PC-3 (cell line): ENCODE measurements at regions not wholly inside any gene's neighbourhood (a gene's known extent, or its start where the extent isn't known, plus 50 kb on each side); places are given as distances from the start of the nearest gene placed in this dataset.
A peak's percentile ranks its signal among the peaks of the same experiment; 100 is the strongest.

Source experiments
- ATAC-seq: fragments of 200-7000 bp; cut with Tn5 transposase; 2 replicates; pipeline ENCODE4 v1.9.1; 2020; ENCODE audit warnings: mild to moderate bottlenecking, moderate library complexity
- BruUV-seq: library from RNA; stranded (reverse); fragments of 400-500 nt; replicated peaks from 2 replicates; lab custom pipeline; 2021; lab: Mats Ljungman, UMichigan
- CTCF ChIA-PET: fragments of 300-600 bp; sonication (Branson Sonifier 250); formaldehyde crosslinking; loops from one replicate; lab custom pipeline; 2022; ENCODE audit warnings: antibody characterized with exemption; lab: Charles Lee
- POLR2A ChIA-PET: fragments of 300-600 bp; sonication (Branson Sonifier 250); formaldehyde crosslinking; loops from one replicate; lab custom pipeline; 2022; ENCODE audit warnings: antibody characterized with exemption; ENCODE audit not compliant: unreplicated experiment; lab: Charles Lee
- DNase-seq: peaks from one replicate; pipeline ENCODE4 v3.0.0-alpha.2; 2015
- H2AFZ ChIP-seq: fragments of 300-600 bp; sonication (generic); 2 replicates; pipeline ENCODE4 v1.6.0; 2016; ENCODE audit warnings: antibody characterized with exemption, low read length
- H3F3A ChIP-seq: fragments of 300-600 bp; sonication (generic); one replicate; pipeline ENCODE4 v1.6.0; 2017; ENCODE audit warnings: antibody characterized with exemption, low read length, control low read depth, mild to moderate bottlenecking; ENCODE audit not compliant: unreplicated experiment
- H3K27ac ChIP-seq: fragments of 300-600 bp; sonication (generic); 2 replicates; pipeline ENCODE4 v1.5.1; 2016; ENCODE audit warnings: mild to moderate bottlenecking, low read length
- H3K27me3 ChIP-seq: fragments of 300-600 bp; sonication (generic); 2 replicates; pipeline ENCODE4 v1.6.1; 2016; ENCODE audit warnings: low read length, mixed read lengths
- H3K36me3 ChIP-seq: fragments of 300-600 bp; sonication (generic); 2 replicates; pipeline ENCODE4 v1.6.1; 2016; ENCODE audit warnings: low read depth, mixed run types, low read length, mixed read lengths
- H3K4me1 ChIP-seq: fragments of 300-600 bp; sonication (generic); 2 replicates; pipeline ENCODE4 v1.5.1; 2016; ENCODE audit warnings: low read length; ENCODE audit not compliant: insufficient read depth
- H3K4me2 ChIP-seq: fragments of 300-600 bp; sonication (generic); 2 replicates; pipeline ENCODE4 v1.6.0; 2016; ENCODE audit warnings: low read length
- H3K4me3 ChIP-seq: fragments of 300-600 bp; sonication (generic); 2 replicates; pipeline ENCODE4 v1.5.1; 2016; ENCODE audit warnings: mild to moderate bottlenecking, low read length, mixed read lengths
- H3K79me2 ChIP-seq: fragments of 300-600 bp; sonication (generic); 2 replicates; pipeline ENCODE4 v1.6.1; 2017; ENCODE audit warnings: low read length, mixed read lengths
- H3K9ac ChIP-seq: fragments of 300-600 bp; sonication (generic); 2 replicates; pipeline ENCODE4 v1.6.0; 2016; ENCODE audit warnings: mild to moderate bottlenecking, low read length
- H3K9me2 ChIP-seq: fragments of 300-600 bp; sonication (generic); replicated peaks from 2 replicates; pipeline ENCODE4 v1.6.1; 2016; ENCODE audit warnings: mixed run types, low read length, mixed read lengths
- H3K9me3 ChIP-seq: fragments of 300-600 bp; sonication (generic); 2 replicates; pipeline ENCODE4 v1.6.1; 2016; ENCODE audit warnings: low read length, mixed read lengths
- H4K20me1 ChIP-seq: fragments of 300-600 bp; sonication (generic); 2 replicates; pipeline ENCODE4 v1.6.1; 2016; ENCODE audit warnings: low read length, mixed read lengths
- CTCF ChIP-seq: fragments of 300-600 bp; sonication (generic); conservative IDR thresholded peaks from 2 replicates; pipeline ENCODE4 v1.5.1; 2017; ENCODE audit warnings: antibody characterized with exemption, low read depth, mild to moderate bottlenecking, low read length
- EZH2 ChIP-seq: fragments of 300-600 bp; sonication (generic); IDR thresholded peaks from one replicate; pipeline ENCODE4 v1.6.1; 2017; ENCODE audit warnings: antibody characterized with exemption, mild to moderate bottlenecking, low read length; ENCODE audit not compliant: unreplicated experiment
- EZH2phosphoT487 ChIP-seq: fragments of 300-600 bp; sonication (generic); IDR thresholded peaks from 2 replicates; pipeline ENCODE4 v1.6.1; 2018; ENCODE audit warnings: mild to moderate bottlenecking, antibody characterized with exemption, low read length, borderline replicate concordance
- intact Hi-C: fragments of 100-400 bp; cut with micrococcal nuclease; formaldehyde crosslinking; loops from 2 replicates; pipeline ENCODE4 v1.9.0; 2023

- no TSS peak for BruUV-seq
- no peak for TF ChIP-seq EZH2phosphoT487
- no peak for TF ChIP-seq CTCF
- TF ChIP-seq EZH2 = no peak
- H3K9me2 ChIP-seq = no peaks in the 10 kb centered on the region
- ATAC-seq = no peak
- no peak overlapping the region for H3K27ac ChIP-seq
- H3K9ac ChIP-seq = no peak overlapping the region
- no peaks in the 10 kb centered on the region for H4K20me1 ChIP-seq
- no peak overlapping the region for H3K4me2 ChIP-seq
- H3K27me3 ChIP-seq = peaks cover 86% of the 10 kb centered on the region
- no peak for DNase-seq
- no peaks in the 10 kb centered on the region for H3K9me3 ChIP-seq
- ChIA-PET CTCF (no interaction called here), POLR2A (no interaction called here)
- no peaks in the 10 kb centered on the region for H3K79me2 ChIP-seq
- no peaks in the 10 kb centered on the region for H3K36me3 ChIP-seq
- no peaks in the 10 kb centered on the region for H3F3A ChIP-seq
- H2AFZ ChIP-seq = no peak overlapping the region
- intact Hi-C loops = no loop called here
- no peak overlapping the region for H3K4me3 ChIP-seq
- H3K4me1 ChIP-seq = no peaks in the 10 kb centered on the region
Measured at GRCh38 chr12:124126950-124127655, 154.1 kb downstream of the ZNF664 start.

GRCh38 chr12:124129132-124129531 is 156.1 kb downstream of the ZNF664 start:
- H3K4me1 ChIP-seq = no peaks in the 10 kb centered on the region
- ChIA-PET CTCF (no interaction called here), POLR2A (no interaction called here)
- H3K9ac ChIP-seq = no peak overlapping the region
- H3K36me3 ChIP-seq = no peaks in the 10 kb centered on the region
- no peak overlapping the region for H3K4me3 ChIP-seq
- H3K9me2 ChIP-seq = no peaks in the 10 kb centered on the region
- H3K27me3 ChIP-seq = peaks cover 75% of the 10 kb centered on the region
- H3K79me2 ChIP-seq = no peaks in the 10 kb centered on the region
- H3K4me2 ChIP-seq = no peak overlapping the region
- TF ChIP-seq EZH2phosphoT487 = no peak
- no peak for TF ChIP-seq EZH2
- no peak for TF ChIP-seq CTCF
- H4K20me1 ChIP-seq = no peaks in the 10 kb centered on the region
- no peaks in the 10 kb centered on the region for H3K9me3 ChIP-seq
- no TSS peak for BruUV-seq
- ATAC-seq = no peak
- no peaks in the 10 kb centered on the region for H3F3A ChIP-seq
- intact Hi-C loops = no loop called here
- no peak for DNase-seq
- no peak overlapping the region for H2AFZ ChIP-seq
- H3K27ac ChIP-seq = no peak overlapping the region

- ChIA-PET CTCF (no interaction called here), POLR2A (no interaction called here)
- H4K20me1 ChIP-seq = no peaks in the 10 kb centered on the region
- no peak overlapping the region for H3K4me3 ChIP-seq
- H3F3A ChIP-seq = no peaks in the 10 kb centered on the region
- H3K4me1 ChIP-seq = no peaks in the 10 kb centered on the region
- no peak overlapping the region for H3K9ac ChIP-seq
- DNase-seq (no peak), ATAC-seq (peak; percentile 18; the same call in 1 of the 2 replicates)
- H3K4me2 ChIP-seq = no peak overlapping the region
- no peaks in the 10 kb centered on the region for H3K36me3 ChIP-seq
- H3K9me3 ChIP-seq = no peaks in the 10 kb centered on the region
- TF ChIP-seq EZH2 (no peak), EZH2phosphoT487 (no peak), CTCF (no peak)
- no peaks in the 10 kb centered on the region for H3K9me2 ChIP-seq
- no peak overlapping the region for H3K27ac ChIP-seq
- no peaks in the 10 kb centered on the region for H3K79me2 ChIP-seq
- no peak overlapping the region for H2AFZ ChIP-seq
- peaks cover 63% of the 10 kb centered on the region for H3K27me3 ChIP-seq
- intact Hi-C loops = no loop called here
- no TSS peak for BruUV-seq
Measured at GRCh38 chr12:124130691-124131591, 157.9 kb downstream of the ZNF664 start.
